ENCODE measurements at regions not wholly inside any gene's neighbourhood (a gene's known extent, or its start where the extent isn't known, plus 50 kb on each side); places are given as distances from the start of the nearest gene placed in this dataset.

DNA sequence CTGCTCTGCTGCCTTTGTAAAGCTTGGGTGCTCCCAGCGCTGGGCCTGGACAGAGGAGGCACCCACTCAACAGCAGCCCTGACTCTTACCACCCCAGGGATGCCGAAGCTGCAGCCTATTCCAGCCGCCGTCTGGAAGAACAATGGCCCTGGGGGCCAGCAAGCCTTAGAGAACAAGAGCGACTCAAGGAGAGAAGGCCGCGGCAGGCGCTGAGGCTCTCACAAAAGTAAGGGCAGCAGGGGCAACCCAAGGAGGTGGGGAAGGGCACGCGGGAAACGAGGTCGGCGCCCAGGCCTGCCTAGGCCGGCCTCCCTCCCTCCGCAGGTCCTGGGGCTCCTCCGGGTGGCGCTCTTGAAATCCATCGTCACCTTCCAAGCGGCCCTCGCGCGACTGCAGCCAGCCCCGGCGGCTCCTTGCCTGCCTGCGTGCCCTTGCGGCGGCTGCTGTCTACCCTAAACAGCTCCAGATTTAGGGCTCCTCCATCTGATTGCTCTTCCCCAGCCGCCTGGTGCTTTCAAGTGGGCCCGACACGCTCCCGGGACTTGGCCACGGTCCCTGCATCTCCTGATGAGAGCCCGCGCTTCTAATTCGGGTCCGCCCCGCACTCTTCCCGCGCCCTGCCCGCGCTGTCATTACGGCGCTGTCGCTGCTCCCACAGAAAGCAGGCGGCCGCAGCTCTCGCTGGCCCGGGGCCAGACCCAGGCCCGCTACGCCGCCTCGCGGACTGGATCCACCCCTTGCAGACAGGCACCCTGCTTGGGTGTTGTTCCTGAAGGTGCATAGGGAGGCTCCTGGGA is 213.3 kb downstream of the SEMA6A start:
- no peak for DNase-seq

GRCh38 chr5:116360008-116360853 is 214.4 kb downstream of the SEMA6A start:
- DNase-seq = no peak

DNA sequence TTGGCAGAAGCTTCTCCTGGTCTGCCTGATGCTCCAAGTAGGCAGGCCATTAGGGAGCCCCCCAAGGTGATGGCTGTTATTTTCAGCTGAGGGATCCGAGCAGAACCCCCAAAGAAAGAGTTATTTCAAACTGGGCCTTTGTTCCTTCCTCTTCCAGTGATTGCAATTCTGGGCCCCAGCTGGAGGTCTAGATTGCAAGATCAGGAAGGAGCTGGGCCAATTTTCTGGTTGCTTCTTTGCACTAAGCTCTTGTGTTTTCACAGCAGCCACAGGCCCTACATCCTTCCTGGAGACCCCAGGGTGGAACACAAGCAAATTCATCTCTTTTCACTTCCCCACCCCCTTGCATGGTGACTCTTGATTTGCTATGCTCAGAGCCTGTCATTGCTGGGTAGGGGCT is 215.0 kb downstream of the SEMA6A start:
- DNase-seq = no peak

GRCh38 chr5:116358911-116359418 is 215.7 kb downstream of the SEMA6A start:
- no peak for DNase-seq

GRCh38 chr5:116358015-116358523 is 216.6 kb downstream of the SEMA6A start:
- no peak for DNase-seq

- no peak for DNase-seq
These were observed 218.6 kb downstream of the SEMA6A start for GRCh38 chr5:116355819-116356601.

DNA sequence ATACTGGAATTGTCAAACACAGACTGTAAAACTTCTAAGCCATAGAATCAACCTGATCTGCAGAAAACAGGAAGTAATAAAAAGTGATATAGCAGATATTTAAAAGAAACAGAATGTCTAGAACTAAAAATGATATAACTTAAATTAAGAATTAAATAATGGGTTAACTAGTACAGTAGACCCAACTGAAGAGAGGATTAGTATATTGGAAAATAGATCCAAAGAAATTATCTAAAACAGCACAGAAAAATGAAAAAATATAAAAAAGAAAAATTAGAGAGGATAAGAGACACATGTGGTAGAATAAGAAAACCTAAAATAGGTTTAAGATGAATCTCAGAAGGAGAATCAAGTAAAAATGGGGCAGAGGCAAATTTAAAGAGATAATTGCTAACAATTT is 219.9 kb downstream of the SEMA6A start:
- DNase-seq = no peak

GRCh38 chr5:116347657-116348056 is 227.0 kb downstream of the SEMA6A start:
- no peak for DNase-seq

DNA sequence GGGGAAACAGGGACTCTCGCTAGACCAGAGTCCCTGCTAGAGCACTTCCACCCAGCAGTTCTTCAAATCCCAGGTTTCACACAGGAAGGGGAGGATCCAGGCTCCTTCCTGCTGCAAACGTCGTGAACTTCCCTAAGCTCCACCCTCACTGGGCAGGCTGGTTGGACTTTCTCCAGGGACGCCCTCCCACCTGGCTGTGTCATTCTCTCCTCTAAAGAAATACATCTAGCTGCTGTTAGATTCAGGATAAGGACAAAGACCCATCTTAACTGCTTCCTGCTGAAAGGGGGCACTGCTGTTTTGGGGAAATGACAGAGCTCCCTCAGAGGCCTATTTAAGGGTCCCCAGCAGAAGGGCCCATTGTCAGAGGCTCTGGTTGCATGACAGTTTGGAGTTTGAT is 230.7 kb downstream of the SEMA6A start:
- DNase-seq = no peak
